ENCODE measurements at regions not wholly inside any gene's neighbourhood (a gene's known extent, or its start where the extent isn't known, plus 50 kb on each side); places are given as distances from the start of the nearest gene placed in this dataset.
"Not testable (repeated sequence)": the region's sequence is repeated elsewhere in the genome, so short reads cannot be mapped to it uniquely, and the experiment has no call there.

DNA sequence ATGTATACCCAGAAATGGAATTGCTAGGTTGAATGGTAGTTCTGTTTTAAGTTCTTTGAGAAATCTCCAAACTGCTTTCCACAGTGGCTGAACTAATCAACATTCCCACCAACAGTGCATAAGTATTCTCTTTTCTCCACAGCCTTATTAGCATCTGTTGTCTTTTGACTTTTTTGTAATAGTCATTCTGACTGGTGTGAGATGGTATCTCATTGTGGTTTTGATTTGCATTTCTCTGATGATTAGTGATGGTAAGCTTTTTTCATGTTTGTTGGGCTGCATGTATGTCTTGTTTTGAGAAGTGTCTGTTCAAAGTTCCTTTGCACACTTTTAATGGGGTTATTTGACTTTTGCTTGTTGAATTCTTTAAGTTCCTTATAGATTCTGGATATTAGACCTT lies 52.4 kb upstream of the EHHADH start:
- H3K27me3 Mint-ChIP-seq; DNase-seq; H3K4me1 Mint-ChIP-seq; H3K4me3 Mint-ChIP-seq; ATAC-seq (ENCODE audit: low read depth); POLR2A ChIA-PET; H3K27ac Mint-ChIP-seq: not testable (repeated sequence)
- intact Hi-C loops (cut with micrococcal nuclease) = loop anchor here (5.0 kb wide), 2 partner anchors 344 to 359 kb away; no protein-coding TSS in a partner anchor
- Mint-ChIP-seq H3K36me3 (ENCODE audit: low read depth) (peaks cover 28% of the 10 kb centered on the region), H3K9me3 (peaks cover 16% of the 10 kb centered on the region)
- CTCF ChIA-PET = interaction anchor here (3.1 kb wide), 1 partner anchor 431 kb away, joined by 19 read pairs; no protein-coding TSS in a partner anchor

DNA sequence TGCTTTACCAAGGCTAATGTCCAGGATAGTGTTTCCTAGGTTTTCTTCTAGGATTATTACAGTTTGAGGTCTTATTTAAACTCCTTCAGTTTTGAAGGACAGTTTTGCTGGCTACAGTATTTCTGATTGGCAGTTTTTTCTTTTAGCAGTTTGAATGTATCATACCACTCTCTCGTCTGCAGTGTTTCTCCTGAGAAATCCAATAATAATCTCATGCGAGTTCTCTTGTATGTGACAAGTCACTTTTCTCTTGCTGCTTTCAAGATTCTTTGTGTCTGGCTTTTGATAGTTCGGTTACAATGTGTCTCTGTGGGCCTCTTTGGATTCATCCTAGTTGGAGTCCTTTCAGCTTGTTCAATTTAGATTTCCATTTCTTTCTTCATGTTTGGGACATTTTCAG lies 53.0 kb upstream of the EHHADH start:
- no peak overlapping the region for H3K27ac Mint-ChIP-seq
- no peaks in the 10 kb centered on the region for H3K4me1 Mint-ChIP-seq
- ATAC-seq (ENCODE audit: low read depth) (no peak), DNase-seq (no peak)
- intact Hi-C loops (cut with micrococcal nuclease) = loop anchor here (5.0 kb wide), 2 partner anchors 345 to 360 kb away; no protein-coding TSS in a partner anchor
- H3K36me3 Mint-ChIP-seq (ENCODE audit: low read depth) = peaks cover 28% of the 10 kb centered on the region
- H3K9me3 Mint-ChIP-seq = peaks cover 12% of the 10 kb centered on the region
- CTCF ChIA-PET = interaction anchor here (1.2 to 3.1 kb wide), 4 partner anchors 10 to 432 kb away, joined by 3 to 19 read pairs (median 4); no protein-coding TSS in a partner anchor
- H3K4me3 Mint-ChIP-seq = no peak overlapping the region
- POLR2A ChIA-PET = interaction anchor here (0.6 kb wide), 1 partner anchor 29 kb away, joined by 3 read pairs; no protein-coding TSS in a partner anchor
- TF ChIP-seq, protein P1, sequence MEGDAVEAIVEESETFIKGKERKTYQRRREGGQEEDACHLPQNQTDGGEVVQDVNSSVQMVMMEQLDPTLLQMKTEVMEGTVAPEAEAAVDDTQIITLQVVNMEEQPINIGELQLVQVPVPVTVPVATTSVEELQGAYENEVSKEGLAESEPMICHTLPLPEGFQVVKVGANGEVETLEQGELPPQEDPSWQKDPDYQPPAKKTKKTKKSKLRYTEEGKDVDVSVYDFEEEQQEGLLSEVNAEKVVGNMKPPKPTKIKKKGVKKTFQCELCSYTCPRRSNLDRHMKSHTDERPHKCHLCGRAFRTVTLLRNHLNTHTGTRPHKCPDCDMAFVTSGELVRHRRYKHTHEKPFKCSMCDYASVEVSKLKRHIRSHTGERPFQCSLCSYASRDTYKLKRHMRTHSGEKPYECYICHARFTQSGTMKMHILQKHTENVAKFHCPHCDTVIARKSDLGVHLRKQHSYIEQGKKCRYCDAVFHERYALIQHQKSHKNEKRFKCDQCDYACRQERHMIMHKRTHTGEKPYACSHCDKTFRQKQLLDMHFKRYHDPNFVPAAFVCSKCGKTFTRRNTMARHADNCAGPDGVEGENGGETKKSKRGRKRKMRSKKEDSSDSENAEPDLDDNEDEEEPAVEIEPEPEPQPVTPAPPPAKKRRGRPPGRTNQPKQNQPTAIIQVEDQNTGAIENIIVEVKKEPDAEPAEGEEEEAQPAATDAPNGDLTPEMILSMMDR (IDR thresholded peaks at IDR 0.05) = no peak
- no peaks in the 10 kb centered on the region for H3K27me3 Mint-ChIP-seq

DNA sequence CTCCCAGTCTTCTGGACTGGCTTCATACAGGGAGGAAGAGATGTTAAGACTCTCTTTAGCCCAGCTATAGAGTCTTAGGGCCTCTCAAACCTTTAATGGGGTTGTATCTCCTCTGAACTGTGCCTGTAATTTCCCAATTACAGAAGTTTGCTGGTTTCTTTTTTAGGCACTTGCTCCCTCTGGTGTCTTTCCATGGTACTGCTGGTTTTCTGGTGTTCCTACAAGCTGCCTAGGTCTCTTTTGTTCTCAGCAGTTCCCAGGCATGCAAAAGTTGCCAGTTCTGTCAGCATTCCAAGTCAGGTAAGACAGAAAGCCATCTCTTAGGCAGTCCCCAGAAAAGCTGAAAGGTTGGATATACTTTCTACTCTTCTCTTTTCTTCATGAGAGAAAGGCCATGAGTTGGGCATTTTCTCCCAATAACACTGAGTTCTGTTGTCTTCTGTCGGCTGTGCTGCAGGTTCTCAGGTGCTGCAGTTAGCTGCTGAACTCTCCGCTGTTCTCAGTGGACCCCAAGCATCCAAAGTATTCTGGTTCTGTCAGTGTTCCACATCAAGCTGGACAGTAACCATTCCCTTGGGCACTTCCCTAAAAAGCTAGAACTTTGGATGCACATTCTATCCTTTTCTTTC lies 54.4 kb upstream of the EHHADH start:
- no peak for DNase-seq
- H3K27ac Mint-ChIP-seq = no peak overlapping the region
- ATAC-seq (ENCODE audit: low read depth) = peak; percentile 61
- no peaks in the 10 kb centered on the region for H3K27me3 Mint-ChIP-seq
- no peak overlapping the region for H3K4me3 Mint-ChIP-seq
- H3K4me1 Mint-ChIP-seq = no peaks in the 10 kb centered on the region
- intact Hi-C loops (cut with micrococcal nuclease) = loop anchor here (1.0 to 5.0 kb wide), 3 partner anchors 132 to 361 kb away; no protein-coding TSS in a partner anchor
- TF ChIP-seq, protein P1 (IDR thresholded peaks at IDR 0.05) = peak; percentile 28
- ChIA-PET POLR2A (no interaction called here), CTCF (interaction anchor here (0.6 to 3.1 kb wide), 13 partner anchors 11 to 747 kb away, joined by 3 to 19 read pairs (median 3); partner anchors contain the start of gene EPHB3)
- H3K36me3 Mint-ChIP-seq (ENCODE audit: low read depth) = peaks cover 28% of the 10 kb centered on the region
- peaks cover 12% of the 10 kb centered on the region for H3K9me3 Mint-ChIP-seq

DNA sequence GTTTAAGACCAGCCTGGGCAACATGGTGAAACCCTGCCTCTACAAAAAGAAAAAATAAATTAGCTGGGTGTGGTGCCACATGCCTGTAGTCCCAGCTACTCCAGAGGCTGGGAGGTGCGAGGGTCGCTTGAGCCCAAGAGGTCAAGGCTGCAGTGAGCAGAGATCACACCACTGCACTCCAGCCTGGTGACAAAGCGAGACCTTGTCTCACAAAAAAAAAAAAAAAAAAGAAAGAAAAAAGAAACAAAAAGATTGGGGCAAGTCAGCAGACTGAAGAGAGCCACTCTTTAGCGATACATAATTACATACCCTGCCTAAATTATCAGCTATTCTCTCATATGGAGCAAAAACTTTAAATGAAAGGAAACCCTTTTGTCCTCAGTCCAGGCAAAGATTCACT lies 53.6 kb upstream of the MAP3K13 start:
- no peaks in the 10 kb centered on the region for H3K27me3 Mint-ChIP-seq
- CTCF ChIA-PET = interaction anchor here (1.0 to 3.1 kb wide), 4 partner anchors 94 to 436 kb away, joined by 4 to 19 read pairs (median 6); no protein-coding TSS in a partner anchor
- no peak for ATAC-seq (ENCODE audit: low read depth)
- no peak overlapping the region for H3K27ac Mint-ChIP-seq
- POLR2A ChIA-PET = no interaction called here
- DNase-seq = no peak
- H3K4me1 Mint-ChIP-seq = no peaks in the 10 kb centered on the region
- TF ChIP-seq, protein P1 (IDR thresholded peaks at IDR 0.05) = no peak
- H3K4me3 Mint-ChIP-seq = no peak overlapping the region
- peaks cover 28% of the 10 kb centered on the region for H3K36me3 Mint-ChIP-seq (ENCODE audit: low read depth)
- intact Hi-C loops (cut with micrococcal nuclease) = loop anchor here (5.0 kb wide), 2 partner anchors 347 to 362 kb away; no protein-coding TSS in a partner anchor
- H3K9me3 Mint-ChIP-seq = peaks cover 12% of the 10 kb centered on the region

DNA sequence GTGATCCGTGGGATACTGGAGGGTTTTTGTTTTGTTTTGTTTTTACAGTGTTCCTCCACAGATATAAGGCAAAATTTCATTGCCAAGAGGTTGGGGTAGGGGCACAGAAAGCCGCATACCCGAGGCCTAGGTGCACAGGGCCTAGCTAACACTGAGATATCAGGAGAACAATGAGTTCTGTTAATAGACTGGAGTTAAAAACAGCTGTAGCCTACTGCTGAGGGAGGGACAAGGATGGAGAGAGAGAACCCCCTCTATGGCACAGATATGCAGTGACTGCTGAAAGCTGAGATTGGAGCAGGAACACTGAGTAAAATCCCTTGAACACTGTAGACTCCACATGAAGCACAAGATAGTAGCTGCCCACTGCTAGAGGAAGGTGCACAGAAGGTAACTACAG lies 53.1 kb upstream of the MAP3K13 start:
- Mint-ChIP-seq H3K4me3 (no peak overlapping the region), H3K4me1 (no peaks in the 10 kb centered on the region), H3K36me3 (ENCODE audit: low read depth) (peaks cover 27% of the 10 kb centered on the region), H3K27ac (no peak overlapping the region), H3K9me3 (peaks cover 12% of the 10 kb centered on the region), H3K27me3 (no peaks in the 10 kb centered on the region)
- TF ChIP-seq, protein P1 (IDR thresholded peaks at IDR 0.05) = no peak
- POLR2A ChIA-PET = no interaction called here
- DNase-seq (no peak), ATAC-seq (ENCODE audit: low read depth) (no peak)
- intact Hi-C loops (cut with micrococcal nuclease) = loop anchor here (5.0 kb wide), 2 partner anchors 347 to 362 kb away; no protein-coding TSS in a partner anchor
- CTCF ChIA-PET = no interaction called here
